Activated CD8-positive, alpha-beta T cell treated with anti-CD3 and anti-CD28 coated beads, Interleukin-2, amount 10 ng/mL, durations not matched to agents 7 days and 5 days (primary cell): ENCODE measurements at regions not wholly inside any gene's neighbourhood (a gene's known extent, or its start where the extent isn't known, plus 50 kb on each side); places are given as distances from the start of the nearest gene placed in this dataset.
"Not testable (repeated sequence)": the region's sequence is repeated elsewhere in the genome, so short reads cannot be mapped to it uniquely, and the experiment has no call there.

ENCODE experiments used
- ATAC-seq: fragments of 150-1000 bp; cut with Tn5 transposase; one replicate; pipeline ENCODE4 v1.10.0; 2021; ENCODE audit warnings: moderate library complexity
- CTCF ChIA-PET: fragments of 350-600 bp; sonication (Branson Sonifier 250); formaldehyde crosslinking; loops from one replicate; lab custom pipeline; 2021; ENCODE audit warnings: antibody characterized with exemption; lab: Charles Lee
- POLR2A ChIA-PET: fragments of 350-600 bp; sonication (Branson Sonifier 250); formaldehyde crosslinking; loops from one replicate; lab custom pipeline; 2021; ENCODE audit warnings: antibody characterized with exemption; lab: Charles Lee
- DNase-seq: peaks from one replicate; pipeline ENCODE4 v3.0.0-alpha.2; 2020
- H3K27ac Mint-ChIP-seq: one replicate; pipeline ENCODE4 v1.8.0; 2021; ENCODE audit warnings: mild to moderate bottlenecking, mixed read lengths
- H3K27me3 Mint-ChIP-seq: one replicate; pipeline ENCODE4 v1.8.0; 2021; ENCODE audit warnings: low read depth, mixed read lengths
- H3K36me3 Mint-ChIP-seq: one replicate; pipeline ENCODE4 v1.8.0; 2021; ENCODE audit warnings: low read depth, mixed read lengths
- H3K4me1 Mint-ChIP-seq: one replicate; pipeline ENCODE4 v1.8.0; 2021; ENCODE audit warnings: low read depth, mixed read lengths
- H3K4me3 Mint-ChIP-seq: one replicate; pipeline ENCODE4 v1.8.0; 2021; ENCODE audit warnings: mild to moderate bottlenecking, mixed read lengths
- H3K9me3 Mint-ChIP-seq: one replicate; pipeline ENCODE4 v1.8.0; 2022; ENCODE audit warnings: mixed read lengths; ENCODE audit not compliant: insufficient read depth

GRCh38 chr4:18167831-18168230, 146.3 kb upstream of the LCORL start:
- H3K9me3 Mint-ChIP-seq = no peaks in the 10 kb centered on the region
- H3K27ac Mint-ChIP-seq = no peak overlapping the region
- ChIA-PET POLR2A (no interaction called here), CTCF (no interaction called here)
- no peaks in the 10 kb centered on the region for H3K4me1 Mint-ChIP-seq
- DNase-seq = no peak
- H3K27me3 Mint-ChIP-seq = no peaks in the 10 kb centered on the region
- no peak overlapping the region for H3K4me3 Mint-ChIP-seq
- ATAC-seq = no peak
- H3K36me3 Mint-ChIP-seq = no peaks in the 10 kb centered on the region

GRCh38 chr4:18166925-18167324, 145.4 kb upstream of the LCORL start:
- Mint-ChIP-seq H3K4me3 (no peak overlapping the region), H3K27ac (no peak overlapping the region), H3K27me3 (no peaks in the 10 kb centered on the region), H3K36me3 (no peaks in the 10 kb centered on the region), H3K9me3 (no peaks in the 10 kb centered on the region), H3K4me1 (no peaks in the 10 kb centered on the region)
- POLR2A ChIA-PET = interaction anchor here (0.6 kb wide), 1 partner anchor 279 kb away, joined by 3 read pairs; no protein-coding TSS in a partner anchor
- CTCF ChIA-PET = no interaction called here
- ATAC-seq = no peak
- DNase-seq = no peak

GRCh38 chr4:18162453-18162852, 140.9 kb upstream of the LCORL start:
- no peak overlapping the region for H3K27ac Mint-ChIP-seq
- no peaks in the 10 kb centered on the region for H3K9me3 Mint-ChIP-seq
- no peaks in the 10 kb centered on the region for H3K4me1 Mint-ChIP-seq
- no peaks in the 10 kb centered on the region for H3K36me3 Mint-ChIP-seq
- no peak overlapping the region for H3K4me3 Mint-ChIP-seq
- no peaks in the 10 kb centered on the region for H3K27me3 Mint-ChIP-seq
- ChIA-PET POLR2A (no interaction called here), CTCF (no interaction called here)
- no peak for ATAC-seq
- no peak for DNase-seq

GRCh38 chr4:18159117-18159912, 137.8 kb upstream of the LCORL start:
- H3K4me1 Mint-ChIP-seq, POLR2A ChIA-PET, H3K36me3 Mint-ChIP-seq, H3K27me3 Mint-ChIP-seq, DNase-seq, H3K4me3 Mint-ChIP-seq, H3K9me3 Mint-ChIP-seq, ATAC-seq, CTCF ChIA-PET, H3K27ac Mint-ChIP-seq: not testable (repeated sequence)

GRCh38 chr4:18155067-18156041, 133.8 kb upstream of the LCORL start:
- Mint-ChIP-seq H3K4me3 (no peak overlapping the region), H3K27ac (no peak overlapping the region), H3K4me1 (no peaks in the 10 kb centered on the region), H3K27me3 (peaks cover under 1% of the 10 kb centered on the region), H3K9me3 (no peaks in the 10 kb centered on the region), H3K36me3 (no peaks in the 10 kb centered on the region)
- ATAC-seq (no peak), DNase-seq (no peak)
- ChIA-PET POLR2A (no interaction called here), CTCF (no interaction called here)

GRCh38 chr4:18138076-18138665, 116.6 kb upstream of the LCORL start:
- ChIA-PET POLR2A (no interaction called here), CTCF (no interaction called here)
- Mint-ChIP-seq H3K9me3 (no peaks in the 10 kb centered on the region), H3K36me3 (no peaks in the 10 kb centered on the region), H3K4me3 (no peak overlapping the region), H3K27ac (no peak overlapping the region), H3K4me1 (no peaks in the 10 kb centered on the region), H3K27me3 (no peaks in the 10 kb centered on the region)
- no peak for ATAC-seq
- DNase-seq = no peak

- DNase-seq (no peak), ATAC-seq (no peak)
- H3K36me3 Mint-ChIP-seq = no peaks in the 10 kb centered on the region
- CTCF ChIA-PET = no interaction called here
- POLR2A ChIA-PET = no interaction called here
- no peaks in the 10 kb centered on the region for H3K4me1 Mint-ChIP-seq
- H3K9me3 Mint-ChIP-seq = no peaks in the 10 kb centered on the region
- no peak overlapping the region for H3K27ac Mint-ChIP-seq
- peaks cover 2% of the 10 kb centered on the region for H3K27me3 Mint-ChIP-seq
- no peak overlapping the region for H3K4me3 Mint-ChIP-seq
Measured at GRCh38 chr4:18134111-18134510, 112.6 kb upstream of the LCORL start.

GRCh38 chr4:18130256-18130655, 108.7 kb upstream of the LCORL start:
- ChIA-PET CTCF (no interaction called here), POLR2A (no interaction called here)
- Mint-ChIP-seq H3K4me1 (no peaks in the 10 kb centered on the region), H3K36me3 (no peaks in the 10 kb centered on the region), H3K4me3 (no peak overlapping the region), H3K27ac (no peak overlapping the region), H3K9me3 (no peaks in the 10 kb centered on the region), H3K27me3 (peaks cover 2% of the 10 kb centered on the region)
- DNase-seq = no peak
- no peak for ATAC-seq

- DNase-seq (no peak), ATAC-seq (no peak)
- H3K9me3 Mint-ChIP-seq = no peaks in the 10 kb centered on the region
- CTCF ChIA-PET = no interaction called here
- no peaks in the 10 kb centered on the region for H3K36me3 Mint-ChIP-seq
- no peak overlapping the region for H3K27ac Mint-ChIP-seq
- H3K4me3 Mint-ChIP-seq = no peak overlapping the region
- peaks cover 4% of the 10 kb centered on the region for H3K27me3 Mint-ChIP-seq
- H3K4me1 Mint-ChIP-seq = no peaks in the 10 kb centered on the region
- POLR2A ChIA-PET = no interaction called here
Measured at GRCh38 chr4:18128241-18128640, 106.7 kb upstream of the LCORL start.

- H3K4me3 Mint-ChIP-seq = no peak overlapping the region
- H3K36me3 Mint-ChIP-seq = no peaks in the 10 kb centered on the region
- H3K27ac Mint-ChIP-seq = no peak overlapping the region
- ChIA-PET CTCF (no interaction called here), POLR2A (no interaction called here)
- no peaks in the 10 kb centered on the region for H3K9me3 Mint-ChIP-seq
- no peak for ATAC-seq
- no peak for DNase-seq
- H3K27me3 Mint-ChIP-seq = peaks cover 4% of the 10 kb centered on the region
- H3K4me1 Mint-ChIP-seq = no peaks in the 10 kb centered on the region
Measured at GRCh38 chr4:18127030-18127429, 105.5 kb upstream of the LCORL start.

- no peak for DNase-seq
- Mint-ChIP-seq H3K36me3 (no peaks in the 10 kb centered on the region), H3K4me1 (no peaks in the 10 kb centered on the region), H3K27ac (no peak overlapping the region), H3K4me3 (no peak overlapping the region), H3K9me3 (no peaks in the 10 kb centered on the region), H3K27me3 (peaks cover 2% of the 10 kb centered on the region)
- no peak for ATAC-seq
- ChIA-PET CTCF (no interaction called here), POLR2A (no interaction called here)
Measured at GRCh38 chr4:18113710-18114331, 92.3 kb upstream of the LCORL start.
